Kidney (tissue), 13 donors: ENCODE measurements at regions not wholly inside any gene's neighbourhood (a gene's known extent, or its start where the extent isn't known, plus 50 kb on each side); places are given as distances from the start of the nearest gene placed in this dataset.

Experiments
- DNase-seq, 5 donors: peaks; one replicate each; pipeline ENCODE4 v3.0.0-alpha.2; 2013 to 2020
- FAIRE-seq: peaks from 2 replicates; lab custom pipeline; 2012; peaks lifted over from hg19 to GRCh38; lab: Jason Lieb, UNC
- H3K27ac ChIP-seq, 2 donors: one replicate each; pipeline ENCODE4 v1.7.0; 2013; ENCODE audit warnings: low read depth in 2 of 2, low read length in 2 of 2, inconsistent platforms in 1 of 2
- H3K27me3 ChIP-seq: one replicate; pipeline ENCODE4 v1.7.1; 2013; ENCODE audit warnings: low read length, inconsistent platforms; ENCODE audit not compliant: control insufficient read depth, insufficient read depth
- H3K36me3 ChIP-seq, 3 donors: one replicate each; pipeline versions ENCODE4 v1.7.0 to v1.7.1; 2013; ENCODE audit warnings: low read length in 3 of 3, control low read depth in 1 of 3, inconsistent platforms in 1 of 3; ENCODE audit not compliant: insufficient read depth in 3 of 3, control insufficient read depth in 2 of 3
- H3K4me1 ChIP-seq, 3 donors: one replicate each; pipeline versions ENCODE4 v1.7.0 to v1.7.1; 2013; ENCODE audit warnings: low read length in 3 of 3, inconsistent platforms in 1 of 3, low read depth in 1 of 3; ENCODE audit not compliant: control insufficient read depth in 2 of 3, insufficient read depth in 2 of 3
- H3K4me3 ChIP-seq, 3 donors: one replicate each; pipeline versions ENCODE4 v1.7.0 to v1.8.1; 2013; ENCODE audit warnings: low read length in 3 of 3, control low read depth in 1 of 3, inconsistent platforms in 1 of 3
- H3K9ac ChIP-seq, 3 donors: one replicate each; pipeline versions ENCODE4 v1.7.0 to v1.7.1; 2013; ENCODE audit warnings: low read length in 3 of 3, control low read depth in 1 of 3, inconsistent platforms in 1 of 3
- H3K9me3 ChIP-seq, 3 donors: one replicate each; pipeline versions ENCODE4 v1.7.0 to v1.7.1; 2013; ENCODE audit warnings: low read length in 3 of 3, control low read depth in 1 of 3, inconsistent platforms in 1 of 3; ENCODE audit not compliant: control insufficient read depth in 2 of 3, insufficient read depth in 1 of 3
- CTCF ChIP-seq: IDR thresholded peaks from 3 replicates; pipeline ENCODE4 v1.5.1; 2012; ENCODE audit warnings: mild to moderate bottlenecking, moderate library complexity, borderline replicate concordance; ENCODE audit not compliant: insufficient read depth; ENCODE audit errors: extremely low read depth
- intact Hi-C: fragments of 100-400 bp; cut with DNase I; formaldehyde crosslinking; loops from one replicate; pipeline ENCODE4 v1.11.1; 2022
- donor health status: control.
- donor health status: control.
- donor health status: control.
- donor health status: control.
- donor health status: control.
- donor health status: DM: yes; HTN: yes; CAD: no.
- donor health status: Normal renal cell carcinoma (clear cell type).

GRCh38 chr14:62189698-62190097 lies 427.5 kb downstream of the SNAPC1 start:
- H3K4me3 ChIP-seq: no peak overlapping the region
- H3K27ac ChIP-seq: no peak overlapping the region
- intact Hi-C loops: no loop called here
- no peaks in the 10 kb centered on the region for H3K27me3 ChIP-seq
- FAIRE-seq (no peak), DNase-seq (no peak)
- no peak overlapping the region for H3K9ac ChIP-seq
- H3K4me1 ChIP-seq: no peaks in the 10 kb centered on the region
- no peaks in the 10 kb centered on the region for H3K36me3 ChIP-seq
- peaks cover 0 to 6% (median 0%) of the 10 kb centered on the region in 3 donors for H3K9me3 ChIP-seq
- TF ChIP-seq CTCF: no peak

- Histone ChIP-seq H3K36me3 (no peaks in the 10 kb centered on the region), H3K9me3 (no peaks in the 10 kb centered on the region), H3K4me1 (no peaks in the 10 kb centered on the region), H3K9ac (no peak overlapping the region), H3K27ac (no peak overlapping the region), H3K4me3 (no peak overlapping the region), H3K27me3 (no peaks in the 10 kb centered on the region)
- no peak for FAIRE-seq
- intact Hi-C loops: no loop called here
- DNase-seq: no peak
- TF ChIP-seq CTCF: no peak
Measured at GRCh38 chr14:62206456-62206855, 444.2 kb downstream of the SNAPC1 start.

- Histone ChIP-seq H3K36me3 (no peaks in the 10 kb centered on the region), H3K9ac (no peak overlapping the region), H3K9me3 (no peaks in the 10 kb centered on the region), H3K27ac (no peak overlapping the region), H3K4me1 (no peaks in the 10 kb centered on the region), H3K4me3 (no peak overlapping the region), H3K27me3 (no peaks in the 10 kb centered on the region)
- TF ChIP-seq CTCF: no peak
- intact Hi-C loops: no loop called here
- DNase-seq: no peak
- no peak for FAIRE-seq
Measured at GRCh38 chr14:62209287-62209899, 447.2 kb downstream of the SNAPC1 start.

GRCh38 chr14:62213516-62213915 lies 451.3 kb downstream of the SNAPC1 start:
- Histone ChIP-seq H3K4me3 (no peak overlapping the region), H3K27me3 (no peaks in the 10 kb centered on the region), H3K36me3 (no peaks in the 10 kb centered on the region), H3K4me1 (no peaks in the 10 kb centered on the region), H3K9ac (no peak overlapping the region), H3K27ac (no peak overlapping the region), H3K9me3 (no peaks in the 10 kb centered on the region)
- no peak for TF ChIP-seq CTCF
- DNase-seq (no peak), FAIRE-seq (no peak)
- intact Hi-C loops: no loop called here
